ENCODE measurements at regions not wholly inside any gene's neighbourhood (a gene's known extent, or its start where the extent isn't known, plus 50 kb on each side); places are given as distances from the start of the nearest gene placed in this dataset.

- H3K36me3 ChIP-seq (ENCODE audit: control insufficient read depth in 2 of 2, insufficient read depth in 2 of 2, low read length in 2 of 2), result no peaks in the 10 kb centered on the region
- no peak overlapping the region for H3K9ac ChIP-seq (ENCODE audit: low read depth in 1 of 2, low read length in 2 of 2)
- H3K4me3 ChIP-seq (ENCODE audit: low read length in 2 of 2), result no peak overlapping the region
- H3K27ac ChIP-seq (ENCODE audit: low read depth in 2 of 2, low read length in 2 of 2), result no peak overlapping the region
- H3K4me1 ChIP-seq (ENCODE audit: control insufficient read depth in 2 of 2, insufficient read depth in 2 of 2, low read length in 2 of 2), result no peaks in the 10 kb centered on the region
- no peaks in the 10 kb centered on the region for H3K9me3 ChIP-seq (ENCODE audit: control insufficient read depth in 2 of 2, low read length in 2 of 2)
- peaks cover 0 to 4% of the 10 kb centered on the region in 2 donors for H3K27me3 ChIP-seq (ENCODE audit: control insufficient read depth in 2 of 2, insufficient read depth in 2 of 2, low read length in 2 of 2)
Observed at GRCh38 chr1:207971331-207972219, 60.6 kb upstream of the CD34 start.

- Histone ChIP-seq H3K9ac (ENCODE audit: low read depth in 1 of 2, low read length in 2 of 2) (no peak overlapping the region), H3K4me1 (ENCODE audit: control insufficient read depth in 2 of 2, insufficient read depth in 2 of 2, low read length in 2 of 2) (no peaks in the 10 kb centered on the region), H3K9me3 (ENCODE audit: control insufficient read depth in 2 of 2, low read length in 2 of 2) (no peaks in the 10 kb centered on the region), H3K4me3 (ENCODE audit: low read length in 2 of 2) (no peak overlapping the region), H3K27ac (ENCODE audit: low read depth in 2 of 2, low read length in 2 of 2) (no peak overlapping the region), H3K36me3 (ENCODE audit: control insufficient read depth in 2 of 2, insufficient read depth in 2 of 2, low read length in 2 of 2) (no peaks in the 10 kb centered on the region), H3K27me3 (ENCODE audit: control insufficient read depth in 2 of 2, insufficient read depth in 2 of 2, low read length in 2 of 2) (peaks cover 0 to 4% of the 10 kb centered on the region in 2 donors)
Observed at GRCh38 chr1:207970329-207971233, 59.7 kb upstream of the CD34 start.

DNA sequence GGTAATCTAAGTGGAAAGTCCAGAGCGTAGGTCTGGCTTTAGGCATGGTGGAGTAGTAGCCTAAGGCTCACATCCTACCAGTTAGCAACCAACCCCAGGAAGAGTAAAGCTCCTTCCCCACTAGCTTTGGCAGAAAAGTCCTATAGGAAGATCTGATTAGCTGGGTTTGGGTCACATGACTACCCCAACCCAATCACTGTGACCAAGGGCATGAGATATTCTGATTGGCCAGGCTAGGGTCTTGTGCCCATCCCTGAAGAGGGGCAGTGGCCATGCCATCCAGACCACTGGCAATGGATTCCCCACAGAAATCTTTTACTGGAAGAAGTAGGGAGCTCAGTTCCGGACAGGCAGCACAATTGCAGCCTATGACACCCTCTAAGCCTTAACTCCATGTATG, 58.6 kb upstream of the CD34 start:
- Histone ChIP-seq H3K36me3 (ENCODE audit: control insufficient read depth in 2 of 2, insufficient read depth in 2 of 2, low read length in 2 of 2) (no peaks in the 10 kb centered on the region), H3K4me1 (ENCODE audit: control insufficient read depth in 2 of 2, insufficient read depth in 2 of 2, low read length in 2 of 2) (no peaks in the 10 kb centered on the region), H3K9me3 (ENCODE audit: control insufficient read depth in 2 of 2, low read length in 2 of 2) (no peaks in the 10 kb centered on the region)

DNA sequence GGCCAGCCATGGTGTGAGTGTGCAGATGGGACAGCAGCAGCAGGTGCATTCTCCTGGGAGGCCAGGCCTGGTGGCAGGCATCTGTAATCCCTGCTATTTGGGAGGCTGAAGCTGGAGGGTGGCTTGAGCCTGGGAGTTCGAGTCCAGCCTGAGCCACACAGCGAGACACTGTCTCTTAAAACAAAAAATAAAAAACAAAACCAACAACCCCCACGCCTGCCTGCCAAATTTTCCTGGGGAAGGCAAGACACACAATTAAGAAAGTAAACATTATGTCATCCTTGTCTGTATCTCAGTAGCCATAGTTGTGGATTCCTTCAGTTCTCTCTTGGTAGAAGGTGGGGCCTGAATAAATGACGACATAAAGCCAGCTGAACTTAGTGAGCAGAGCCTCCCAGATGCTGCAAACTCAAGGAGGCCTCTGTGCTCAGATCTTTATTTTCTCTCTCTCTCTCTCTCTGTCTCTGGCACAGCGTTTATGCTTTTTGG, 57.6 kb upstream of the CD34 start:
- H3K4me3 ChIP-seq (ENCODE audit: low read length in 2 of 2), result no peak overlapping the region
- peaks cover 0 to 4% of the 10 kb centered on the region in 2 donors for H3K27me3 ChIP-seq (ENCODE audit: control insufficient read depth in 2 of 2, insufficient read depth in 2 of 2, low read length in 2 of 2)
- no peaks in the 10 kb centered on the region for H3K36me3 ChIP-seq (ENCODE audit: control insufficient read depth in 2 of 2, insufficient read depth in 2 of 2, low read length in 2 of 2)
- H3K9ac ChIP-seq (ENCODE audit: low read depth in 1 of 2, low read length in 2 of 2), result no peak overlapping the region
- no peaks in the 10 kb centered on the region for H3K9me3 ChIP-seq (ENCODE audit: control insufficient read depth in 2 of 2, low read length in 2 of 2)
- H3K4me1 ChIP-seq (ENCODE audit: control insufficient read depth in 2 of 2, insufficient read depth in 2 of 2, low read length in 2 of 2), result peaks cover 5 to 6% of the 10 kb centered on the region in 2 donors
- no peak overlapping the region for H3K27ac ChIP-seq (ENCODE audit: low read depth in 2 of 2, low read length in 2 of 2)

More for the DNA sequence above, 58.6 kb upstream of the CD34 start:
- Histone ChIP-seq H3K27me3 (ENCODE audit: control insufficient read depth in 2 of 2, insufficient read depth in 2 of 2, low read length in 2 of 2) (peaks cover 0 to 4% of the 10 kb centered on the region in 2 donors), H3K27ac (ENCODE audit: low read depth in 2 of 2, low read length in 2 of 2) (no peak overlapping the region), H3K9ac (ENCODE audit: low read depth in 1 of 2, low read length in 2 of 2) (no peak overlapping the region), H3K4me3 (ENCODE audit: low read length in 2 of 2) (no peak overlapping the region)

GRCh38 chr1:207967703-207968102, 56.8 kb upstream of the CD34 start:
- Histone ChIP-seq H3K27ac (ENCODE audit: low read depth in 2 of 2, low read length in 2 of 2) (no peak overlapping the region), H3K4me1 (ENCODE audit: control insufficient read depth in 2 of 2, insufficient read depth in 2 of 2, low read length in 2 of 2) (peaks cover 10 to 13% of the 10 kb centered on the region in 2 donors), H3K9me3 (ENCODE audit: control insufficient read depth in 2 of 2, low read length in 2 of 2) (no peaks in the 10 kb centered on the region), H3K27me3 (ENCODE audit: control insufficient read depth in 2 of 2, insufficient read depth in 2 of 2, low read length in 2 of 2) (no peaks in the 10 kb centered on the region), H3K4me3 (ENCODE audit: low read length in 2 of 2) (no peak overlapping the region), H3K36me3 (ENCODE audit: control insufficient read depth in 2 of 2, insufficient read depth in 2 of 2, low read length in 2 of 2) (no peaks in the 10 kb centered on the region), H3K9ac (ENCODE audit: low read depth in 1 of 2, low read length in 2 of 2) (no peak overlapping the region)

DNA sequence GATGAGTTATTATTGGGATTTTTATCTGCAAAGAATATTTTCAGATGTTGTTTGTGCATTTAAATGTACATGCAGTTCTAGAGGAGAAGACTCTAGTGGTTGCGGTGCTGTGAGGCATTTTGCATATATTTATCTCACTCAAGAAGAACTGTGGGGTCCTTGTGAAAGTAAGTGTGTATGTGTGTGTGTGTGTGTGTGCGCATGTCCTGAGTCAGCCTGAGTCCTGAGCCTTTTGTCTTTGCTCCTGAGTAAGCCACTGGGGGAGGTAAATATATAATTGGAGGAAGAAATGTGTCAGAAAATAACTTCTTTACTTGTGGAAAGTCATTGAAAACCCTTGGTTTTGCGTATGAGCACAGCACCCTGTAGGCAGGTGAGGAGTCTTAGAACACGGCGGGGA, 55.6 kb upstream of the CD34 start:
- H3K9me3 ChIP-seq (ENCODE audit: control insufficient read depth in 2 of 2, low read length in 2 of 2), result no peaks in the 10 kb centered on the region
- H3K4me1 ChIP-seq (ENCODE audit: control insufficient read depth in 2 of 2, insufficient read depth in 2 of 2, low read length in 2 of 2), result peaks cover 16 to 19% of the 10 kb centered on the region in 2 donors
- no peaks in the 10 kb centered on the region for H3K36me3 ChIP-seq (ENCODE audit: control insufficient read depth in 2 of 2, insufficient read depth in 2 of 2, low read length in 2 of 2)
- no peaks in the 10 kb centered on the region for H3K27me3 ChIP-seq (ENCODE audit: control insufficient read depth in 2 of 2, insufficient read depth in 2 of 2, low read length in 2 of 2)
- no peak overlapping the region for H3K27ac ChIP-seq (ENCODE audit: low read depth in 2 of 2, low read length in 2 of 2)
- no peak overlapping the region for H3K4me3 ChIP-seq (ENCODE audit: low read length in 2 of 2)
- H3K9ac ChIP-seq (ENCODE audit: low read depth in 1 of 2, low read length in 2 of 2), result no peak overlapping the region

- H3K27ac ChIP-seq (ENCODE audit: low read depth in 2 of 2, low read length in 2 of 2), result no peak overlapping the region
- H3K36me3 ChIP-seq (ENCODE audit: control insufficient read depth in 2 of 2, insufficient read depth in 2 of 2, low read length in 2 of 2), result no peaks in the 10 kb centered on the region
- H3K9ac ChIP-seq (ENCODE audit: low read depth in 1 of 2, low read length in 2 of 2), result no peak overlapping the region
- H3K27me3 ChIP-seq (ENCODE audit: control insufficient read depth in 2 of 2, insufficient read depth in 2 of 2, low read length in 2 of 2), result no peaks in the 10 kb centered on the region
- H3K4me1 ChIP-seq (ENCODE audit: control insufficient read depth in 2 of 2, insufficient read depth in 2 of 2, low read length in 2 of 2), result peaks cover 16 to 19% of the 10 kb centered on the region in 2 donors
- no peaks in the 10 kb centered on the region for H3K9me3 ChIP-seq (ENCODE audit: control insufficient read depth in 2 of 2, low read length in 2 of 2)
- H3K4me3 ChIP-seq (ENCODE audit: low read length in 2 of 2), result no peak overlapping the region
Observed at GRCh38 chr1:207965392-207966387, 54.8 kb upstream of the CD34 start.

GRCh38 chr1:207964195-207964966, 53.5 kb upstream of the CD34 start:
- Histone ChIP-seq H3K27ac (ENCODE audit: low read depth in 2 of 2, low read length in 2 of 2) (peak overlapping the region; percentile 30 to 52), H3K9ac (ENCODE audit: low read depth in 1 of 2, low read length in 2 of 2) (peak overlapping the region; percentile 65 to 71), H3K36me3 (ENCODE audit: control insufficient read depth in 2 of 2, insufficient read depth in 2 of 2, low read length in 2 of 2) (no peaks in the 10 kb centered on the region), H3K27me3 (ENCODE audit: control insufficient read depth in 2 of 2, insufficient read depth in 2 of 2, low read length in 2 of 2) (no peaks in the 10 kb centered on the region), H3K9me3 (ENCODE audit: control insufficient read depth in 2 of 2, low read length in 2 of 2) (no peaks in the 10 kb centered on the region), H3K4me1 (ENCODE audit: control insufficient read depth in 2 of 2, insufficient read depth in 2 of 2, low read length in 2 of 2) (peaks cover 16 to 19% of the 10 kb centered on the region in 2 donors), H3K4me3 (ENCODE audit: low read length in 2 of 2) (peak overlapping the region; percentile 47 to 71)
